NCI-H2029 (cell line): ENCODE measurements at regions not wholly inside any gene's neighbourhood (a gene's known extent, or its start where the extent isn't known, plus 50 kb on each side); places are given as distances from the start of the nearest gene placed in this dataset.

ENCODE experiments used
- DNase-seq: peaks from one replicate; lab custom pipeline; 2025; lab: John Stamatoyannopoulos, UW

DNA sequence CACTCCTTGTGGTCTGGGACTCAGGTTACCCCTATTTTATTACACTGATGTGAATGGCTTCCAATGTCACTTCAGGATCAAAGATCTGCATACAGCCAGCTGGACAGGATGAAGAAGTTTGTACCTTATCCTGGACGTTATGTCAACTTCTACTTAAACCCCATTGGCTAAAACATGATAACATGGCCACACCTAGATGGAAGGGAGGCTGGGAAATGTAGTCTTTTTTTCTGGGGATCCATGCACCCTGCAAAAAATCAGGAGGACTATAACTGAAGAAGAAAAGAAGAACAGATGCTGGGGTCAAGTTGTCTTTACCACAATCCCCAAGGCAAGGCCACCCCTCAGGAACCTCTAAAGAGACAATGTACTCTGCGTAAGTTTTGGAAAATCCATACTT, 459.2 kb downstream of the BCOR start:
- no peak for DNase-seq

DNA sequence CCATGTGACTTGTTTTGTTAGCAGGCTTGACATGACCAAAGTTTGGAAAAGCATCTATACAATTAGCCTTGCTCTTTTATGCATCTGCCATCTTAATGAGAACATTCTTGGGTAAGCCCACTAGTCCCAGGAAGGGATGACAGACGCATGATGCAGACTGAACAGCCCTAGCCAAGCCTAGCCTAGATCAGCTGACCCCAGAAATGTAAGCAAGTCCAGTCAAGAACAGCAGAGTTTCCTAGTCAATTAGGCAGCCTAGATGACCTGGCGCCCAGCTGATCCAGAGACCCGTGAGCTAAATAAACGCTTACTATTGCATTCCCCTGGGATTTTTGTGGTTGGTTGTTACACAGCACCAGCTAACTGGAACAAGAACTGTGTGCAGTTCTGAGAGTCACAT, 457.9 kb downstream of the BCOR start:
- DNase-seq, result no peak

DNA sequence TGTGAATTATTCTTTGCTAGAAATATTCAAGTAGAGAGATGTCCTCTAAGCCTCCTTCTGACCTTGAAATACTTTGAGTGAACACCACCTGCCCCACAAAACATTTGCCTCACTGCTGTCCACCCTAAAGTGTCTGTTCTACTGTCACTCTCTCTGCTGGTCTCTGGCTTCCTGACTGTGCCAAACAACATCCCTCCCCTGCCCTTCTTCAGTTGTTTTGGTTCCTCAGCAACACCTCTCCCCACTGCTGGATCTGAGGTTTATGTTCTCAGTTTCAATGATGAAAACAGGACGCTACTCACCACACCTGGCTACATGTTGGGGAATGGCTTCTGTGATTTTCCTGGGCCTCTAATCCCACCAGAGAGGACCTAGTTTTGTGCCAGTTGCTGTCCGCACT, 456.9 kb downstream of the BCOR start:
- no peak for DNase-seq

DNA sequence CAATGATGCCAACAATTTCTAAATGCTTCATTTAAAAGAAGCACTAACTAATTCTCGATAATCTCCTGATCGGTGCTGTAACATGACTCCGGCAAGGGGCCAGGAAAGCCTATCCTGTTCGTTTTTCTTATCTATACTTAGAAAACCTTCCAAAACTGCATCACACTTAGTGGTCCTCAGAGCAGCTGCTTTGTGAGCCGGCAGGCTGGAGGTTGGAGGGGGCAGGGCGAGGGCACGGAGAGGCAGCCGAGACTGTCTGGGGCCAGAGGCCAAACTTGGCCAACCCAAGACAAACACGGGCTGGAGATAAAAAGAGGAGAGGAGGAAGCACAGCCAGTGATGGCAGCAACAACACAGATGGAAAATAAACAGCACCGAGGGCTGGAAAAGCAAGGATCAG, 455.7 kb downstream of the BCOR start:
- no peak for DNase-seq

DNA sequence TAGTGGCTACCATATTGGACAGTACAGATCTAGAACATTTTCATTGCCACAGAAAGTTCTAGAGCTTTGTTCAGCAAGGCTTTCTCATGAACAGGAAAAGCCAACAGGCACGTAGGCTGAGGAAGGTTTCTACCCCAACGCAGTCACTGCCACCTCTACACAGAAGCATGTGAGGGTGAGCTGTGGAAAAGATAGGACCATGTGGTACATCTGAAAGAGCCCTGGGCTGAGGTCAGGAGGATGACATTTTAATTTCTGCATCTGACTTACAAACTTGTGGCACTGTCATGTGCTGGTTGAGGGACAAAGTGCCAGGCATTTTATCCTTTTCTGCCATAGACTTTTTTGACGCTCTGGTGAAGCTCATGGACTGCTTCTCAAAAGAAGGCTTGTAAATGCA, 454.2 kb downstream of the BCOR start:
- no peak for DNase-seq

DNA sequence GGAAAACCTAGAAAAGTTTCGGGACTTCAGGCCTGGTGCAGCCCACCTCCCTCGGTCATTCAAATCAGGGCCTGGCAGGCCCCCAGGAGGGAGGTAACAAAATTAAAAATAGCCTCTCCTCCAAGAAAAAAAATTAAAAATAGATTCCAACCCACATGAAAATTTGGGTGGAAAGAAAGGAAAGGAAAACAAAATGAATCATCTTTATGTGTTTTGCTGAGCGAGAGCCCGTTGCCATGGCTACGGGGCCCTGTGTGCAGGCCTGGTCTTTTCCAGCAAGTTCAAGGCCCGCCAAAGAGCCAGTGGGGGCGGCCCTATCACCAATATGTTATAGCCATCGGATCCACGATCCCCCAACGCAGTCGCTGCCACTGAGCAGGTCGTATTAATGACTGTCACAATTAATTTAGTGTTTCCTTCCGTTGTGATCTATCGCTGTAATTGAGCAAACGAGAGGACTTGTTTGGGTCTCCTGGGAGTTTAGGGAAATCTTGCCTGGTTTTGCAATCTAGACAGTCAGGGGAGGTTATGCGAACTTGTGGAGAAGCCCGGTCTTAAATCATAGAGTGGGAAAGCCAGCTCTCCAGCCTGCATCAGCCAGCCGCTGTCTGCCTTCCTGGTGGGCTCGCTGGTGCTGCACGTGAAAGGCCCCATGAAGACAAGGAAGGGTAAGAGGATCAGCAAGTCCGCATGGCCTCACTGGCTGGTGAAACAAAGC, 452.4 kb downstream of the BCOR start:
- DNase-seq, result no peak

DNA sequence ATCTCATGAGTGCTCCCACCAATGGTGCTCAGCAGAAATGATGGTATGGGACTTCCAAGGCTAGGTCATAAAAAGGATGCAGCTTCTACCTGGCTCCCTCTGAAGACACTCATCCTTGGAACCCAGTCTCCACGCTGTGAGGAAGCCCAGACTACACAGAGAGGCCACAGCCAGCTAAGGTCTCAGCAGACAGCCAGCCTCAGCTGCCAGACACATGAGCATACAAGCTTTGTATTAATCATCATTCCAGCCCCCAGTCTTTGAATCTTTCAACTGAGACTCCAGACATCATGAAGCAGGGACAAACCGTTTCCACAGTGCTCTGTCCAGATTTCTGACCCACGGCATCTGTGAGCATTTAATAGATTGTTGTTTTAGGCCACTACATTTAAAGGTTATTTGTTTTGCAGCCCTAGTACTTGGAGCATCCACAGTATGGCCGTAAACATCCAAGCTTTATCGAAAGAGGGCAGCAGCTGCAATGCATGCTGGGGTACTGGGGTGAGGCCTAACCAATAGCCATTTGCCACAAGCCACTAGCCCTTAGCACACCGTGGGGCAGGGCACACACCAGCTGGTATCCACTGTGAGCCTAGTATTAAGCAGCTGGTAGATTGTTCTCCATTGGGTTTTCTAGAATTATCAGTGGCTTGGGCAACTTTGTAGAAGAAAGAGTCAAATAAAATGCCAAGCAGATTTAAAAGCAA, 449.1 kb downstream of the BCOR start:
- DNase-seq, result no peak

DNA sequence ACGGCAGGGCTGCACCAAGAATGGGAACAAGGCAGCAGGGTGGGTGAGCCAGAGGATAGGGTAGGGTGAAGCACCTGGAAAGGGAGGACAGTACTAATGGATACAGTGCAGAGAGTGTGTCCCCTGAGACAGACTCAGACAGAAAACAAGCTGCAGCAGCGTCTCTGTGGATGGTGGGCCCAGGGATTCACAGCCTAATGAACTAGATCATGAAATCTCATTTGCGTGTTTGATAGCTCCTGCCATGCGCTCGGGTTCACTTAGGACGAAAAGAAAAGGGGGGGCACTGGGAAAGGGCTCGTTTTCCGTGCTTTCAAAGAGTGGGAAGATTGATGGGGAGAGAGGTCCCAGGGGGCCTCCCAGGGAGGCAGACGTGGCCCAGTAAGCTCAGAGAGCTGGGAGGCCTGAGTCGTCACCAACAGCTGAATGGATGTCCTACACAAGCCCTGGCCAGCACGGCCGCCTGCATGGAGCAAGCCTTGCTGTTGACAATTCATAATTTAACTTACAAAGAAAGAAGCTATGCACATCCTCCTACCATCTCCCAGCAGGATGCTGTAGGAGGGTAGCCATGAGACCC, 446.9 kb downstream of the BCOR start:
- no peak for DNase-seq

DNA sequence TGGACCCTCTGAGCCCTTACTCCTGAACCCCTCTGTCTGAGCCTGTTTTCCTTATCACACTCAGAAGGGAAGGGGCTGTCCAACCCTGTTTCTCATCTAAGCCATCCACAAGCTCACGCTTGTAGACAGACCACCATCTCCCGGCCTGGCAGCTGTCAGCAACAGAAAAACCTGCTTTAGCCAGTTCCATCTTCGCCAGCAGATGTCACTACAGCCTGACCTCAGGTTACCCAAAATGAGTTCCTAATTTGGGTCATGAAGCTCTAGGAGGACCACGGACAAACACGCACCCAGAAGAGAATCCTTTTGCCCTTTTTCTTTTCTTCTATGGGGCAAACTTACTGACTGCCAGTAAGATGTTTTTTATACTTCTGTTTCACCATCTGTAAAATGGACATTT, 445.4 kb downstream of the BCOR start:
- no peak for DNase-seq

DNA sequence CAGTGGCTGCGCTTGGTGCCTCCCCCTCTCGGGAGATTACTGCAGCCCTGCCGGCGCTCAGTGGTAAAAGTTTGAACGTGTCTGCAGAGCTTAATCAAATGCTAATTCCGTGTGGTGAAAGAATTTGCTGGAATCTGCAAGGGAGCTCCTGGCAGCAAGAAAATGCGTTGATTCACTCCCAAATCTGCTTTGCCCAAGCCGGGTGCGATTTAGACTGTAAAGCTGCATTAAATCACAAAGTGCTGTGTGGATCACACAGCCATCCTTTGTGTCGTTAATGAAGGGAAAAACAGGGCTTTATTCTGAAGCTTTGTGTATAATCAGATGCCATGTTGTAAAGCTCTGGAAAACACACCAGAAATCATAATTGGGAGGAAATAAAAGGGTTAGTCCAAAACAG, 444.1 kb downstream of the BCOR start:
- DNase-seq, result no peak

DNA sequence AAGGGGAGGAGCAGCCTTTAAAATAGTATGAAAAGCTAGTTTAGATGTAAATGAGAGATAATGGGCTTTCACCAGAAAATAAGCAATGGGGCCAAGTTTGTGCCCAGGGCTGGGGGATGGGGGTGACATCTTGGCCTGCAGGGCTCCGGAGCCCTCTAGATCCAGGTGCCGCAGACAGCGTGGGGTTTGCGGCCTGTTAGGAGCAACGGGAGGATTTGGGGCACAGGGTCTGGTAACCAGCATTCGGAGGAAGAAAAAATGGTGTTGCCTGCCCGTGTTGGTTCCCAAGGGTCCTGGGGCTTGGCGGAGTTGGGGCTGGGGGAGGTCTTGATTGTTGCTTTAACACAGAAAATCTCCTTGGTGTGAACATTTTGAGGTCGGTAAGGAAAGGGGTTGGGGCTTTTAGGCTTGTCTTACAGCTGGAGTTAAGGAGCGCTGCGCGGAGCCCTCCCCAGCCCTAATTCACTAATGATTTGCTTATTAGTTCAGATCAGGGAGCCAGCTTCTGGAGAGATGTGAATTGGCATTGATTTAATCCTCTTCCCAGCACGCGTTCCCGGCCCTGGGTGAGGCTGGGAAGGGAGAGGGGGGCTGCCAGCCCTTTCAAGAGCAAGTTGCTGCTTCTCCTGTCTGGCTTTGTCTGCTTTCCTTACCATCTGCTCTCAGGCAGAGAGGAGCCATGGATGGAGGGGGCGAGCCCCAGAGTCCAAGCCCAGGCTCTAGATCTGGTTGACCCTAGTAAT, 443.4 kb downstream of the BCOR start:
- DNase-seq, result no peak

DNA sequence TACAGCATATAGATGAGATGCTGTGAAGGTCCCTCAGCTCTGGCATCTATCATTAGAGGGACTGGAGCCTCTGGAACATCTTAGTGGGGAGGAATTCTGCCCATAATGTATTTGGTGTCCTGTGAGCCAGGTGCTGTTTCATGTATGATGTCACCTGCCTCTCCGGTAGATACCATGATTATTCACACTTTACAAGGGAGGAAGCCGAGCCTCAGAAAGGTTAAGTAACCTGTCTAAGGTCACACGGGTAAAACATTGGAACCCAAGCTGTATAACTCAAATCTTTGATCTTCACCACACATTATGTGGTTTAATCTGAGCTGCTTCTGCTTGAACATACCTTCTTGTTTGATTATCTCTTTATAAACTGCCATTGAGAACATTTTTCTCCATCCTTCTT, 442.8 kb downstream of the BCOR start:
- no peak for DNase-seq

DNA sequence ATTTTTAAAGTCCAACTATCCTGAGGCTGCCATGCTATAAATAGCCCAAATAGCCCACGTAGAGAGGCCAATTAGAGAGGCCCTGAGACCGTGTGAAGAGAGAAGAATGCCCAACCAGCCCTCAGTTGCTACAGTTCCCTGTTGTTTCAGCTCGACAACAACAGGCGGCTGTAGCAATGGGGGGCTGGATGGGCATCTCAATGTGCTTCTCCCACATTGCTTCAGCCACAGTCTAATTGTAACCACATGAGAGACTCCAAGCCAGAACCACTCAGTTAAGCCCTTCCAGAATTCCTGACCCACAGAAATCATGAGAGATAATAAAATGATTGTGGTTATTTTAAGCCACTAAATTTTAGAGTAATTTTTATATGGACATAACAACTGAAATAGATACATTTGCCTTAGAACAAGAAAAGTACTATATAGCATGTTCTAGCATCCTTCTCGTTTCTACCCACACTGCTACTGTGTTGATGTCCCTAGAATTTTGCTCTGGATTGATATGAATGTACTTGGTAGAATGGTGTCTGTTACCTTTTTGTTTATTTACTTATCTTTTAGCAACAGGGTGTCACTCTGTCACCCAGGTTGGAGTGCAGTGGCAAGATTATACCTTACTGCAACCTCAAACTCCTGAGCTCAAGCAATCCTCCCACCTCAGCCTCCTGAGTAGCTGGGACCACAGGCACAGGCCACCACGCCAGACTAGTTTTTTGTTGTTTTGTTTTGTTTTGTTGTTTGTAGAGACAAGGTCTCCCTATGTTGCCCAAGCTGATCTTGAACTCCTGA, 436.4 kb downstream of the BCOR start:
- DNase-seq, result no peak

DNA sequence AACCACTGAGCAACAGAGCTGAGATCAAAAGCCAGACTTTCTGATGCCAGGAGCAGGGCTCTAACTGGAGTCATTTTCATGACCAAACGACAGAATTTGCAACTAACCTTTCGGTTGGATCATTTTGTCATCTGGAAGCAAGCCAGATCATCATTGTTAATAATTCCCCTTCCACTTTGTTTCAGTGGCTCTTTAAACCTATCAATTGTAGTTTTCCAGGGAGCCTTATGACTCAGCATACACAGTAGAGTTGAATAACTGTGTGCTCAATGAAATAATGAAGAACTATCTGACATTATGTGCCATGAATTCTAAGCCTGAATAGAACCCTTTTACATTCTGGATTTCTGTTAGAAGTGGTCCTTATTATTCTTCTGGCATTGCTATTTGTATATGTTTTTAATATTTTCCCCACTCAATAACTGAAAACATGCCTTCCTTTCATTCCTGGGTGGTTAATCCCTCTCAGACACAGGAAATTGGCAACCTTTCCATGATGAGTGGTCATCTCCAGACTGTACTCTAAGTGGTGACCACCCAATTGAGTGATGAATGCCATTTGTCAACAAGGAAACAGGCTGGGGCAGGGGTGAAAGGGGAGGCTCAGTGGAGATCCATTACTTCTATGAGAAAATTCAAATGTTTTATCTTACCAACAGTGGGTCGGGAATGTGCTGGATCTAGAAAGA, 431.8 kb downstream of the BCOR start:
- DNase-seq, result no peak

DNA sequence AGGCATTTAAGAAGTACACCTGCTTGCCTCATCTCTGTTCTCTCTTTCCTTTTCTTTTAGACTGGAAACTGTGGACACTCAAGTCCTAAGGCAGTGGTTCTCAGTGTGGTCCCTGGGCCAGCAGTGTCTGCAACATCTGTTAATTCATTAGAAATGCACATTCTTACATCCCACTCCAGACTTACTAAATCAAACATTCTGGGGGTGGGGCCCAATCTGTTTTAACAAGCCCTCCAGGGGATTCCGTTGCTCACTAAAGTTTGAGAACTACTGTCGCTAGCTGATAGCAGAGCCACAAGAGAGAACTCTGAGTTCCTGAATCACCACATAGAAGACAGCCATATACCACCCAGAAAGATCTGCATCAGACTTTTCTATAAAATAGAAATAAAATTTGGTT, 430.6 kb downstream of the BCOR start:
- no peak for DNase-seq

DNA sequence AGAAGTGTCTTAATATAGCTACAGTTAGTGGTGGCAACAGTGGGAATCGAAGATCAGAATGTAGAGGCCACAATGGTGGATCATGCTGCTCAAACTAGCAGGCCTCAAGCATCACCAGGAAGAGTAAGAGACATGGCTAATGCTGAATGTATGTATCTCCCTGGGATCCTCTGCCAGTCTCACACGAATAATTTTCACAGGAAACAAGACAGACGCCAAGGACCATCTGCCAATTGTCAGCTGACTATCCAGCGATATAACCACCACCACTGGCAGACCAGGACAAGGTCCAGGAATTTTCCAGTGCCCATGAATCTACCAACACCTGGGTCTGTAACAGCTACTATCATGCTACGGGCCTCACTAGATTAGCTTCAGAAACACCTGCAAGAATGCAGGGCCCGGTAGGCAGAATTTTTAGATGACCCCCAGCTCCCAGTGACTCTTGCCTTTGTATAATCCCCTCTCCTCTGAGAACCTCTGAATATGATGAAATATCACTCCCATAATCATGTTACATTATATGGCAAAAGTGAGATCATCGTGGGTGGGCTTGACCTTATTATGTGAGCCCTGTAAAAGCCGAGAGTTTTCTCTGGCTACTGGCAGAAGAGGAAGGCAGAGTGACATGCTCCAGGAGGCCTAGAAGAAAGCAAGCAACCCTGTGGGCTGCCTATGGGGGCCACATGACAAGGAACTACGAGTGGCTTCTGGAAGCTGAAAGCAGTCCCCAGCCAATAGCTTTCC, 429.8 kb downstream of the BCOR start:
- no peak for DNase-seq

DNA sequence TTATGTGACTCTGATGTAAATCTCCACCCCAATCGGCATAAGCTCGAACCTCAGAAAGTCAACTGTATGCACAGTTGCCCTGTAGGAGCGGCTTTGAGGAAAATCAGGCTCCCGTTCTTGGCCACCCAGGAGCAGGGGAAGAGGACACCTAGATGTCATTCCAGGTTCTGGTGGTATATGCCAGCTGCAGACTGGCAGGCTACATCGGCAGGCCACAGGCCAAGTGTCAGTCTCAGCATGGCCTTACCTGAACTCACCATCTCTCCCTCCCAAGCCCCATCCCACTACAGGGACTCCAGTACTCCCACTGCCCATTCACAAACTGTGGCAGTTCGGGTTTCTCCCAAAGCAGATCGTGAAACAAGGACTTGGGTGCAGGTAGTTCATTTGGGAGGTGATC, 428.1 kb downstream of the BCOR start:
- DNase-seq, result no peak

DNA sequence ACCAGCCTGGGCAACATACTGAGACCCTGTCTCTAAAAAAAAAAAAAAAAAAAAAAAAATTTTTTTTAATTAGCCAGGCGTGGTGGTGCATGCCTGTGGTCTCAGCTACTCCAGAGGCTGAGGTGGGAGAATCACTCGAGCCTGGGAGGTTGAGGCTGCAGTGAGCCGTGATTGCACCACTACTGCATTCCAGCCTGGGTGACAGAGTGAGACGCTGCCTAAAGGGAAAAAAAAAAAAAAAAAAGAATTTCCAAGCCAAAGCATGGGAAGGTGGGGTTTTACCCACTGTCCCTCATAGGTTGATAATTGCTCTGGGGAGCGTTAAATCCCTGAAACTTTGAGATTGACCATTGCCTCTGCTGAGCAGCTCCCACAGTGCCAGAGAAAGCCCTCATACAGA, 427.5 kb downstream of the BCOR start:
- DNase-seq, result no peak

DNA sequence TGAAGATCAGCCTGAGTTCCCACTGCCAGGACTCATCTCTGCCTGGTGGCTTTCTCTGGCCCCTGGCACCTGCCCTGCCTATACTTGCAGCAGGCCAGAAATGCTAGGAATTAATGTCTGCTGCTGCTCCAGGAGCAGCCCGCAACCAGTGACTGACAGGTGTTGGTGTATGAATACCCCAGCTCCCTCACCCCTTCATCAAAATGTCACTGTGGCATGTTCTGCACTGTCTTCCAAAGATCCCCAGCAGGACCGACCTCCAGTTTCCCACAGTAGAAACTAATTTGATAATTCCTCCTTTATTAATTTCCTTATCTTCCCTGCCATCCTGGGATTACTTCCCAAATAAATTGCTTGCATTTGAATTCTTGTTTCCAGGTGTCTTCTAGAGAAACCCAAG, 425.4 kb downstream of the BCOR start:
- no peak for DNase-seq

DNA sequence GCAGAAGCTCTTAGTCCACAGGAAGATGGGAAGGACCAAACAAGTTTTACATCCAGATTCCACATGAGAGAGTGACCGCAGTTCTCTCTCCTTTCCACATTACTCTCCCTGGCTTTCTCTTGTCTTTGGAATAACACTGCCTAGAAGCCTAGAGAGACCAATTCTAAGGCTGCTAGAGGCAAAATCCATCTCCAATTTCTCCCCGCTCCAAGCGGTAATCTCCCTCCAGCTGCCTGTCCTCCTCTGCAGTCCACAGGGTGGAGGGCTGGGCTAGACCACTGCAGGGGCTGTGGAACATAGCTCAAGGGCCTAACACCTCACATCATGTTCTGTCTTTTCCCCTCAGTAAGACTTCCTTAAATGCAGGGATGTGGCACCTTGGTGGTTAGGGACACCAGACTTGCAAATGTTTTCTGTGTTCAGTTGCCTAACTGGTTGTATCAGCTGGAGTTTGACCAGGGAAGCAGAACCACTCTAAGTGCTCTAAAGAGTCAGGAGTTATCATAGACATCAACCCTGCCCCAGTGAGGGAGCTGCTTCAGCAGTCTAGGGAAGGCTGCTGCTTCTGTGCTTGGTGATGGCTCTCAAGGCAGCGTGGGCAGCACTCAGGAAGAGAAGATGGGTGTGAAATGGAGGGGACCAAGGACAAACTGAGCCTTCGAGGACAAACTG, 423.1 kb downstream of the BCOR start:
- no peak for DNase-seq
